Hypothalamus (tissue), 51 donors: ENCODE measurements at regions not wholly inside any gene's neighbourhood (a gene's known extent, or its start where the extent isn't known, plus 50 kb on each side); places are given as distances from the start of the nearest gene placed in this dataset.
A peak's percentile ranks its signal among the peaks of the same experiment; 100 is the strongest.
"Not testable (repeated sequence)": the region's sequence is repeated elsewhere in the genome, so short reads cannot be mapped to it uniquely, and the experiment has no call there.

Experiments used
- DNase-seq, 51 donors: peaks; one replicate each; lab custom pipeline; 2025; lab: John Stamatoyannopoulos, UW

- DNase-seq, result no peak
These were observed 88.6 kb downstream of the MRPL14 start for GRCh38 chr6:44038543-44039065.

- no peak for DNase-seq
These were observed 89.3 kb downstream of the MRPL14 start for GRCh38 chr6:44037847-44038542.

DNA sequence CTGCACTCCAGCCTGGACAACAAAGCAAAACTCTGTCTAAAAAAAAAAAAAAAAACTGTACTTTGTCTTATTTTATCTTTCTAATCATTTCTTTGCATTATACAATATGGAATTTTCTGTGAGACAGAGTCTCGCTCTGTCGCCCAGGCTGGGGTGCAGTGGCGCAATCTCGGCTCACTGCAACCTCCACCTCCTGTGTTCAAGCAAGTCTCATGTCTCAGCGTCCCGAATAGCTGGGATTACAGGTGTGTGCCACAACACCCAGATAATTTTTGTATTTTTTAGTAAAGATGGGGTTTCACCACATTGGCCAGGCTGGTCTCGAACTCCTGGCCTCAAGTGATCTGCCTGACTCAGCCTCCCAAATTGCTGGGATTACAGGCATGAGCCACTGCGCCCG is 90.0 kb downstream of the MRPL14 start:
- DNase-seq, result not testable (repeated sequence)

DNA sequence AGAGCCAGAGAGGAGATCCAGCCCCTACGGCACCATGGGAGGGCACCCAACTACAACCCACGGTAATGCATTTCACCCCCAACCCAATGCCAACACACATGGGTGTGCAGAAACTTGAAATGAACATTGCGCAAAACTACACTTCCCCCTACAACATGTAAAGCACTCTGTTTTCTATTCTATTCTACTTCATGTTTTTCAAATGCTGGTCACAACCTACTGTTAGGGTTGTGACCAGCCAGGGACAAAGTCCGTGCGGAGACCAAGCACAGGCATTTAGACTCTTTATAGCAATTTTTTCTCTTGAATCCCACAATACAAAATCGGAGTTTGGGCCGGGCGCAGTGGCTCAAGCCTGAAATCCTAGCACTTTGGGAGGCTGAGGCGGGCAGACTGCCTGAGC is 90.6 kb downstream of the MRPL14 start:
- peak in 1 of 51 donors; percentile 4 for DNase-seq

GRCh38 chr6:44036196-44036595 is 91.1 kb downstream of the MRPL14 start:
- no peak for DNase-seq

GRCh38 chr6:44035621-44036020 is 91.6 kb downstream of the MRPL14 start:
- DNase-seq, result no peak

DNA sequence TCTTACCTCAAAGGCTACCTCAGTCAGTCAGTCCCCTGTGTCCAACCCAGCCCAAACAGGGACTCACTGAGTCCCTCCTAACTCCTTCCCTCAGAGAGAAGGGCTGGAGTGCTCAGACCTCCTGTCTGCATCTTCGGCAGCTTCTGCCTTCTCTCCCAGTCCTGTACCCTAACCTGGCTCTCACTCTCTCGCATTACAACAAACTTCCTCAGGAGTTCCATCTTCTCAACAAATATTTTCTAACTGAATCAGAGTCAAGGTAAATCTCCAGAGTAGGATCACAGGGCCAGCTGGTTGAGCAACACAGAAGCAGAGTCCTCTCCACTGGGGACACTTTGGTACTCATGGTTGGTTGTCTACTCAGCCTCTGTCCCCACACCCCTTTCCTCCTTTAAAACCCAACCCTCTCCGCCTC is 92.3 kb downstream of the MRPL14 start:
- DNase-seq, result no peak

GRCh38 chr6:44034391-44034861 is 92.8 kb downstream of the MRPL14 start:
- DNase-seq, result no peak

- no peak for DNase-seq
These were observed 96.3 kb downstream of the MRPL14 start for GRCh38 chr6:44030812-44031454.

DNA sequence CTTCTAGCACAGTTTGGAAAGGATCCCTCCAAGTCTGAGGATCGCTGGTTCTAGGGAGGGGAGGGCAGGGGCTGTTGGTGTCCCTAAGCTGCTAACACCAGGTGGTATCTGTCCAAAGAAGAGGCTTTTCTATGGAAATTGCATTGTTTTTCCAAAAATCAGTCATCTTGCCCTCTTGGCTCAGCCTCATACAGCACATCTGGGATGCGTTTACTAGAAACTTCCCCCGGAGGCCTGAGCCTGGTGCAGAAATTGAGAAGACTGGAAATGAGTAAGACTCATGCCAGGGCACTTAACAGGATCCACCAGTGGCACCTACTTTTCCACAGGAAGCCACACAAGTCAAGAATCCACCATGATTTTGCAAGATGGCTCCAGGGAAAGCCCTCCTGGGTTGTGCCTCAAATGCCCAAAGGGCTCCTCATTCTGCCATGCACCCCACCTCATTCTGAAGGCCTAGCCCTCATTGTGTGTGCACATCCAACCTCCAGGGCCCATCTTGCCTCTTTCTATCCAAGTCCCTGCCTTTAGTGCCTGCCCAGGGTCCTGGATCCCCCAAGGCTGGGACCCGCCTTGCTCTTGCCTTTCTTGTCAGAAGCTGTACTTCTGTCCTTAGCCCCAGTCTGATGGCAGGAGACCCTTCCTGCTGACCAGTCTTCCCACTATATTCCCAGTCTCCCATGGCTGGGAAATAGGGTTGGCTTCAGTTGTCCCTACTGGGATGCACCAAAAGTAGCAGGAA is 97.6 kb downstream of the MRPL14 start:
- DNase-seq, result no peak

DNA sequence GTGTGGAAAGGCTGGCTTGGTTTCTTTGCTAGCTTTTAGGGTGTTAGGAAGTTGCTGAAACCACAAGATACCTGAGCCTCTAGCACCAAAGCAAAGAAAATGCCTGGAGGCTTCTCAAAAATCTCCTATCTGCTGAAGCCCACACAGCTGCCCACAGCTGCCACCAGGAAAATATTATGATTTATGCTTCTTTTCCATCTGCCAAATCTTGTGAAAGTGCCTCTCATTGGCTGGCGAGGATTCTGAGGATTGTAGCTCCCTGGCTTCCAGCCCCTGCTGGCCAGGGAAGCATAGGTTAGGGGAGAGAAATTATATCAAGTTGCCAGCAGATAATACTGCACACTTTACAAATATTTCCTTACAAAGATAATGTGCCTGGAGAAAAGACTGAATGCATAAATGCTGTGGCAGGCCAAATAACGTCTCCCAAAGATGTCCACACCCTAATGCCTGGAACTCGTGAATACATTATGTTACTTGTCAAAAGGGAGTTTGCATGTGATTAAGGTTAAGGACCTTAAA is 98.4 kb downstream of the MRPL14 start:
- no peak for DNase-seq

DNA sequence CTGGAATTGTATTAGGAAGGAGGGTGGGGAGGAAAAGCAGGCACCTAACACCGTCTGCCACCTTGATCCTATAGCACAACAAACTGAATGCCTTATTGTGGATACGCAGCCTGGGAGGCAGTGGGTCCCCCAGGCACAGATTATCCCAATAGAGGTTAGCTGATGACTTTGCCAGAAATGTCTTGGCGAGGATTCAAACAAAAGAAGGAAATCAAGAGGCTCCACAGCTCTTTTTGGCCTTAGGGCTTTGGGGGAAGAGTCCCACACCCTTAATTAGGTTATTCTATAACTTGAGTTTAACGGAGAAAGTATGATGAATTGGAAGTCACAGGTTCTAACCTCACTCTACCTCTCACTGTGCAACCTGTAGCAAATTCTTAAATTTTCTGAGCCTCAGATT is 102.0 kb downstream of the MRPL14 start:
- no peak for DNase-seq

DNA sequence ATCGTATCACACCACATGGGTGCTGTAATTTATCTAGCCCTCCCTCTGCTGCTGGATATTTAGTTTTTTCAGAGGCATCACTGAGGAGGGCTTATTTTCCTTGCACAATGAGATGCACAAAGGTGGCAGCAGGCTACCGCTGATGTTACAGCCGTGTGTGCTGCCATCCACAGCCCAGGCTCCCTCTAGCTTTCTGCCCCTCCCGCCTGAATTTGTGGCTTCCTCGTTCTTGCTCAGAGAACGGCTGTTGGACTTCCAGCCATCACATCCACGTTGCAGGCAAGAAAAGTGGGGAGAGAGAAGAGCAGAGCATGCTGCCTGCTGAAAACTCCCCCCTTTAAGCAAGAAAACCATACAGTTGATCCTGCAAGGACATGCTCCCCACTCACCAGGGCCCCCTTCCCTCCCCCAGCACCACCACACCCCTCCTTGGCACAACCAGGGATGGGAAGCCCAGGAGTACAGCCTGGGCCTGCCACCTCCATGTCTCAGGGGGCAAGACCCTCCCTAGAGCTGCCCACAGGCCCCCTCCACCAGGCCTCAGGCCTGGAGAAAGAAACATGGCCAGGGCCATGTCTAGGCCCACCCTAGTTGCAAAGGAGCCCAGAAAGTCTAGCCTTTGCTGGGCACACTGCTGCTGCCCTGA is 102.6 kb downstream of the MRPL14 start:
- DNase-seq, result no peak

DNA sequence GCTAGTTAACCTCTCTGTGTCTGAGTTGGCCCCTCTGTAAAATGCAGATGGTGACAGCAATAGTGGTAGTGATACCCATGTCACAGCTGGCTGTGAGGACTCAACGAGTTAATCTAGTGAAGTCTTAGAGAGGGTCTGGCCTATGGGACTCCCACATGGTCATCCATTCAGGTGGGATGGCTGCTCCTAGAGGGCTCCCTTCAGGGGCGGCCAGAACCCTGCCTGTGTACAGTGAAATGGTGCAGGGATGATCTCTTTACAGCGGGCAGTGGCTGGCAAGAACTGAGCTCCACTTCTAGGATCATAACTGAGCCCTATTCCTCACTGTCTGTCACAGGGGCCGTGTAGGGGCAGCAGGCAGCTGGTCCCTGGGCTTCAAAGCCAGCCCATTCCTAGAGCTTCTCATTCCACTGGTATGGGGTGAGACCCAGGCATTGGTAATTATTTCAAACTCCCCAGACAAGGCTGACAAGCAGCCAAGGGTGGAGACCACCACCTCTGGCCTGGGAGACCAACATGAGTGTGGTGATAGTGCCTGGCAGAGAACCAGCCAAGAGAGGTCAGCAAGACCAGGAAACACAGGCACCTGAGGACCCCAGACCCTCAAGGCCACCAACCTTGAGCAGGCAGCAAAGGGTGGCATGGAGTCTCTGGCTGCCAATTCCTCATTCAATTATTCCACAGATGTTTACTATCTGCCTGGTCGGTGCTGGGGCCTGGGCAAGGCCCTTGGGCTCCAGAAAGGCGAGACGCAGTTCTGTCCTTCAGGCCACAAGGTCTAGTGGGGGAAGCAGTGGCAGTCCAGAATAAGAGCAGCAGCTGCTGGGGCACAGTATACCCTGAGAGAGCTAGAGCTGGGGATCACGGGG is 103.4 kb downstream of the MRPL14 start:
- DNase-seq, result no peak

DNA sequence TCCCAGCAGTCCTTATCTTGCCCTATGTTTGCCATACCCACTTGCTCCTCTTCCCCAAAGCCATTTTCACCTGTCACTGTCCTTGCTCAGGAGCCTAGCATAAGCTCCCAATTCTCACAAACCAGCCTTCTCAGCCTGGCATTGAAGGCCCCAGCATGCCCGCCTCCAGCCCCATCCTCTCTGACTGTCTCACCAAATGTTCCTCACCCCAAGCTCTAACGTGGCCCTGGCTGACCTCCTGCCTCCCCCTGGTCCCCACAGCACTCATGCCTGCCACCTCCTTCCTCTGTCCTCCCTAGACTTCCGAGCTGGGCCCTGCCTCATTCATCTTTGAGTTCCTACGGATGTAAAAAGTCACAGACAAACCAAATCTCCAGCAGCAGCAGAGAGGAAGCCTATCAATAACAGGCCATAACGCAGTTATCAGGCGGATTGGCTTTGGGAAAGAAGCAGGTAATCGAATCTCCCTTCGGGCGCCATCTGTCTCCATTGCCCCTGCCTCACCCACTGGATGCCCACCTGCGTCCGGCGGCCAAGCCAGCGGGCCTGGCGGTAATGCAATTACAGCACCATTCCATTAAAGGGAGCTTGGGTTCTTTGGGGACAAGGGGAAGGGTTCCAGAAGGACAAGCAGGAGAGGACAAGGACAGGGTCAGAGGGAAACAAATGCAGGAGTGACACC is 104.4 kb downstream of the MRPL14 start:
- DNase-seq, result no peak

DNA sequence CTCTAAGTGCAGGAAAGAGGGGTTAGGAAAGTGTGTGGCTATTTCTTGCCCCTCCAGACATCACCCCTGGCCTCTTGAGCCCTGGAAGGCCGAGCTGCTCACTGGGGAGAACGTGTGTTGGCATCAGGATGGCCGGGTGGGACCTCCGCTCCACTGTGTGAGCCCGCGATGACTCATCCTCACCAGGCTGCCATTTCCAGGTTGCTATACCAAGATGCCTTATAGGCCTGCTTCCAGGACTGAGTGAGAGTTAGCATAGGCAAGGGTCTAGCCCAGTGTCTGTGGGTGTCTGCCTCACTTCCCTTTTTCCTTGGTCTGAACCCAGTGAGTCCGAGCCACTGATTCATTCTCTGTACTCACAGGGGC is 105.0 kb downstream of the MRPL14 start:
- no peak for DNase-seq

DNA sequence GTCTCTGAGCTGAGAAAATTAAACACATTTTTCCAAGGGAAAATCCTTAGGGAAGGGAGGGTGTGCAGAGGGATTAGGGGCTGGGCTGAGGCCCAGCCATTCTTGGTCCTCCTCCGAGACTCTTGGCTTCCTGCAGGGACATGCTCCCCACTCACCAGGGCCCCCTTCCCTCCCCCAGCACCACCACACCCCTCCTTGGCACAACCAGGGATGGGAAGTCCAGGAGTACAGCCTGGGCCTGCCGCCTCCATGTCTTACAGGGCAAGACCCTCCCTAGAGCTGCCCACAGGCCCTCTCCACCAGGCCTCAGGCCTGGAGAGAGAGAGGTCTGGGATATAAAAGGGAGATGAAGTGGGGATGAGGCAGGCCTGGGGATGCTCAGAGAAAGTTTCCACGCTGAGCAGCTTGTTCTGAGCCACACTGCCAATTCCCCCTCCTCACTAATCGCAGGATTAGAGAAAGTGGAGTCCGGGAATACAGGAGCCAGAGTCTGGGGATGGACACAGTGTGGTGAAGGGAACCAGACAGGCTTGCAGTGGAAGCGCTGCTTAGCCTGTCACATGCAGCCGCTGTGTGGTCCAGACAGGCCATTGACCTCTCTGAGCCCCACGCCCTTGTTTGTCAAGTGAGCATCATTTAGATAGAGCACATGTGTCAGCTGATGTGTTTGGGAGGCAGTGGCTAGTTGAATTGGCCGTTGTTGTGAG is 105.5 kb downstream of the MRPL14 start:
- no peak for DNase-seq

DNA sequence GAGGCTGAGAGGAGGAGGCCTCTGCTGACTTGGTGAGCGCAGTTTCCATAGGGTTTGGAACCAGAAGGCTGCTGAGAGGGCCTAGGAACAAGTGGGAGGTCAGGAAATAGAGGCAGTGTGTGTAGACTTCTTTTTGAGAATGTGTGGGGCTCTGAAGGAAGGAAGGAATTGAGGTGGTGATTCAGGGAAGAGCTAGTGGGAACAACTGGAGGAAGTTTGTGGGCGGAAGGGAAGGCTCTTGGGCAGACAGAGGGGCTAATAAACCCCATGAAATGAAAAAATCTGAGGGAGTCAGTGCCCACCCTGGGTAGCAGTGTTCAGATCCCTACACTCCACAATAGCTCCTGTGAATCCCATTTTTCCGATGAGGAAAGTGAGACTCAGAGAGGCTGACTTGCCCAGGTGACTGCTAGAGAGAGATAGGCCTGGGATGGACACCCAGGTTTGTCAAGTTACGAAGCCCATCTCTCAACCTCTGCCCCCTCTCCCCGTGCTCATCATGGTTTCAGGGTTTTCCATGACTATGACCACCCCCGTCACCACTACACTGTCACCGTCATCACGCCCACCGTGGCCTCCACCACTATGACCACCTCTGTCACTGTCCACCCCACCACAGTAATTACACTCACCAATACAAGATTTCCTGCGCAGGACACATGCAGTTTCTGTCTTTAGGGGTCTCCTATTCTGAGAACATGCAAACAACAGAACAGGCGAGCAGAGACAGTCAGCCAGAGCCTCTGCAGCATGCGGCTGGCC is 106.4 kb downstream of the MRPL14 start:
- DNase-seq, result no peak
